IMR-90 (cell line): ENCODE measurements at regions not wholly inside any gene's neighbourhood (a gene's known extent, or its start where the extent isn't known, plus 50 kb on each side); places are given as distances from the start of the nearest gene placed in this dataset.

Source experiments
- POLR2A ChIP-seq: IDR thresholded peaks from 2 replicates; pipeline ENCODE4 v1.6.1; 2012; ENCODE audit warnings: mild to moderate bottlenecking, low read depth, low read length
- RAD21 ChIP-seq: IDR thresholded peaks from 2 replicates; pipeline ENCODE4 v1.6.1; 2012; ENCODE audit warnings: low read length, improper control_type of control experiment
- RFX5 ChIP-seq: IDR thresholded peaks from 2 replicates; pipeline ENCODE4 v1.8.0; 2012; ENCODE audit warnings: low read depth, mild to moderate bottlenecking, low read length, moderate library complexity
- TF ChIP-seq, protein P1 (sequence below): conservative IDR thresholded peaks from 2 replicates; pipeline ENCODE4 v1.5.1; 2012; ENCODE audit warnings: mild to moderate bottlenecking, low read depth, low read length, improper control_type of control experiment

DNA sequence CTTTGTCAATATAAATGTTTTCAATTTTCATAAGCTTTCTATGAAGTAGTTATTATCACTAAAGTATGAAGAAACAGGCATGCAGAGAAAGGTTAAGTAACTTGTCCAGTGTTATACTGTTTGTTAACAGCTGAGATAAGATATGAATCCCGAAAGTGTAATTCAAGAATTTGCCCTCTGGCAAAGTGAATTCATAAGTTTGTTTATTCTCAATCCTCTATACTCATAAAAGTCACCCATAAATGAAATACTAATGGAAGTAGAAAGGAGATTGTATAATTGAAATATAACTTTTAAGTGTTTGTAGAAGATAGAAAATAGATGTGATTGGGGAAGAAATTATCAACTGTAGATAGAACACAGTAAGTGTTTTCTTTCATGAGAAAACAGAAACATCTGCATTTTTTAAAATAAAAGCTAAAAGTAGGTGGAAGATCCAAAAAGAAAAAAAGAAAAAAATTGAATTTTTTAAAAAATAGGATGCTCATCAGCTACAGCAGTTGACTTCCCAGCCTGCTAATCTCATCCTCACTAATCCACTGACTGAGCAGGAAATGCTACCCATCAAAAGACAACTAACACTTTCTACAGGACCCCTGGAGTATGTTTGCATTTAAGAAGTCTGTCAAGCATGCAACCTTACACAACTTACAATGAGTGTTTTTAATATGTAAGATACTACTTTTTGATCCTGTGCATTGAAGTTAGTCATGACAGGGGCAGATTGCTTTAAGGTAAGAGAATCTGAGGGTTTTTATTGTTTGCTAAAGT, 878.1 kb downstream of the SI start:
- no peak for TF ChIP-seq POLR2A
- TF ChIP-seq, protein P1, sequence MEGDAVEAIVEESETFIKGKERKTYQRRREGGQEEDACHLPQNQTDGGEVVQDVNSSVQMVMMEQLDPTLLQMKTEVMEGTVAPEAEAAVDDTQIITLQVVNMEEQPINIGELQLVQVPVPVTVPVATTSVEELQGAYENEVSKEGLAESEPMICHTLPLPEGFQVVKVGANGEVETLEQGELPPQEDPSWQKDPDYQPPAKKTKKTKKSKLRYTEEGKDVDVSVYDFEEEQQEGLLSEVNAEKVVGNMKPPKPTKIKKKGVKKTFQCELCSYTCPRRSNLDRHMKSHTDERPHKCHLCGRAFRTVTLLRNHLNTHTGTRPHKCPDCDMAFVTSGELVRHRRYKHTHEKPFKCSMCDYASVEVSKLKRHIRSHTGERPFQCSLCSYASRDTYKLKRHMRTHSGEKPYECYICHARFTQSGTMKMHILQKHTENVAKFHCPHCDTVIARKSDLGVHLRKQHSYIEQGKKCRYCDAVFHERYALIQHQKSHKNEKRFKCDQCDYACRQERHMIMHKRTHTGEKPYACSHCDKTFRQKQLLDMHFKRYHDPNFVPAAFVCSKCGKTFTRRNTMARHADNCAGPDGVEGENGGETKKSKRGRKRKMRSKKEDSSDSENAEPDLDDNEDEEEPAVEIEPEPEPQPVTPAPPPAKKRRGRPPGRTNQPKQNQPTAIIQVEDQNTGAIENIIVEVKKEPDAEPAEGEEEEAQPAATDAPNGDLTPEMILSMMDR = no peak
- no peak for TF ChIP-seq RFX5
- TF ChIP-seq RAD21 = no peak
